ENCODE measurements at regions not wholly inside any gene's neighbourhood (a gene's known extent, or its start where the extent isn't known, plus 50 kb on each side); places are given as distances from the start of the nearest gene placed in this dataset.

DNA sequence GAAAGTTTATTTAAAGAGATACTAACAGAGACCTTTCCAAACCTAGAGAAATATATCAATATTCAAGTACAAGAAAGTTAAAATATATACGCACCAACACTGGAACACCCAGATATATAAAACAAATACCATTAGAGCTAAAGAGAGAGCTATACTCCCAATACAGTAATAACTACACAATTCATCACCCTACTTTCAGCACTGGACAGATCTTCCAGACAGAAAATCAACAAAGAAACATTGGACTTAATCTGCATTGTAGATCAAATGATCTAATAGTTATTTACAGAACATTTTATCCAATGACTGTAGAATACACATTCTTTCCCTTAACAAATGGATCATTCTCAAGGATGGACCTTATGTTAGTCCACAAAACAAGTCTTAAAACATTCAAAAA lies 311.9 kb downstream of the METTL15 start:
- no peak for DNase-seq (ENCODE audit: extremely low read depth, low read depth)
- TF ChIP-seq, protein P1, sequence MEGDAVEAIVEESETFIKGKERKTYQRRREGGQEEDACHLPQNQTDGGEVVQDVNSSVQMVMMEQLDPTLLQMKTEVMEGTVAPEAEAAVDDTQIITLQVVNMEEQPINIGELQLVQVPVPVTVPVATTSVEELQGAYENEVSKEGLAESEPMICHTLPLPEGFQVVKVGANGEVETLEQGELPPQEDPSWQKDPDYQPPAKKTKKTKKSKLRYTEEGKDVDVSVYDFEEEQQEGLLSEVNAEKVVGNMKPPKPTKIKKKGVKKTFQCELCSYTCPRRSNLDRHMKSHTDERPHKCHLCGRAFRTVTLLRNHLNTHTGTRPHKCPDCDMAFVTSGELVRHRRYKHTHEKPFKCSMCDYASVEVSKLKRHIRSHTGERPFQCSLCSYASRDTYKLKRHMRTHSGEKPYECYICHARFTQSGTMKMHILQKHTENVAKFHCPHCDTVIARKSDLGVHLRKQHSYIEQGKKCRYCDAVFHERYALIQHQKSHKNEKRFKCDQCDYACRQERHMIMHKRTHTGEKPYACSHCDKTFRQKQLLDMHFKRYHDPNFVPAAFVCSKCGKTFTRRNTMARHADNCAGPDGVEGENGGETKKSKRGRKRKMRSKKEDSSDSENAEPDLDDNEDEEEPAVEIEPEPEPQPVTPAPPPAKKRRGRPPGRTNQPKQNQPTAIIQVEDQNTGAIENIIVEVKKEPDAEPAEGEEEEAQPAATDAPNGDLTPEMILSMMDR (IDR thresholded peaks at IDR 0.05; ENCODE audit: low read depth, low read length, missing control alignments) = no peak

DNA sequence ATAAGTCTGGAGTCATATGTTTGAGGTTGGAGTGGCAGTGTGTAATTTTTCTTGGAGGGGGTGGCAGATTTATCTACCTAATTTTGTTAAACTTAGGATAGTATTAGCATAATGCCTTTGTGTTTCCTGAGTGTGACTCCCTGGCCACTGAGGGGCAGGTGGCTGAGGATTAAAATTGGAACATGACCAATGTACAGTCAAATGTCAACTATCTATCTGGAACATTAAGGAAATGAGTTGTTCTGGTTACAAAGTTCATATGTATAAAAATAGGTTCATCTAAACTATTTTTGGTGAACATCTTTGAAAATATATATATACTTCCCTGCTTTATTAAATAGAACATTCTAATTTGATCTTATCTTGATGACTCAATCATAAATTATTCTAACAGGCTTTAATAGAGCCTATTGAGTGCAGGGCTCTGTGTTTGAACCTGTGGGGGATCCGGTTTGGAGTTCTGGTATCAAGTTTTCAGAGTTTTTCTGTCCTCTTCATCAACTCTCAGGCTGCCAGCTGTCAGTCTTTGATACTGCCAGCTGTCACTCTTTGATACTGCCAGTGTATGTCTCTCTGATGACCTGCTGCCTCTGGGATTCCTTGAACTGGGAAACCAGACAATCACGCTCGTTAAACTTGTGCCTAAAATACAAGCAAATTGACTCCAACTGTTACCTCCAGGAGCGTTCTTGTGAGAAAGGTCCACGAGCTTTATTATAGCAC lies 309.6 kb downstream of the METTL15 start:
- TF ChIP-seq, protein P1 (IDR thresholded peaks at IDR 0.05; ENCODE audit: low read depth, low read length, missing control alignments) = no peak
- no peak for DNase-seq (ENCODE audit: extremely low read depth, low read depth)

More for the DNA sequence above, 311.9 kb downstream of the METTL15 start:
- H3K4me3 ChIP-seq (replicated peaks; ENCODE audit: low read depth, low read length) = no peak overlapping the region

DNA sequence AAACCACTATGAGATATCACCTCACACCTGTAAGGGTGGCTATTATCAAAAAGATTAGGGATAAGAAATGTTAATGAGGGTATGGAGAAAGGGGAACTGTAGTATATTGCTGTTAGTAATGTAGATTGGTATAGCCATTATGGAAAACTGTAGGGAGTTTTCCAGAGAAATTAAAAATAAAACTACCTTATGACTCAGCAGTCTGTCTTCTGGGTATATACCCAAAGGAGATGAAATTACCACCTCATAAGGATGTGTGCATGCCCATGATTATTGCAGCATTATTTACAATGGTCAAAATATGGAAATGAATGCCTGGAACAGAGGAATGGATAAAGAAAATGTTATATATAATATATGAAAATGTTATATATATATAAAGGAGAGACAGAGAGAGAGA lies 303.8 kb downstream of the METTL15 start:
- no peak overlapping the region for H3K4me3 ChIP-seq (replicated peaks; ENCODE audit: low read depth, low read length)
- no peak for DNase-seq (ENCODE audit: extremely low read depth, low read depth)
- TF ChIP-seq, protein P1 (IDR thresholded peaks at IDR 0.05; ENCODE audit: low read depth, low read length, missing control alignments) = no peak

More for the DNA sequence above, 309.6 kb downstream of the METTL15 start:
- no peak overlapping the region for H3K4me3 ChIP-seq (replicated peaks; ENCODE audit: low read depth, low read length)

DNA sequence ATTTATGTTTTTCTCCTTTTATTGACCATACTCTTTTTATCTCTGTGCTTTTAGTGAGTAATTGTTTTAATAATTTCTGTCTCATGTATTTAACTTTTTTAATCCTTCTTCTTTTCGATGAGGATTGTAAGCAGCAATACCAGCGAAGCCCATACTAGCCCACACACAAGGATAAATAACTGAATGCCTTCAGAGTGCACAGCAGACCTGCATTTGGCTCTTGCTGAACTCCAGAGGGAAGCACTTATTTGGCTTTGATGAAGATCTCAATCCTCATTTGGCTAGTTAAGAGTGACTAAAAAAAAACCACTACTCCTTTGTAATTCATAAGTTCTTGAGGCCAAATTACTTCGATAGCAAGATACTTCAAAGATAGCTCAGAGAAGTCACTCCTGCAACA lies 293.3 kb downstream of the METTL15 start:
- DNase-seq (ENCODE audit: extremely low read depth, low read depth) = no peak
- TF ChIP-seq, protein P1 (IDR thresholded peaks at IDR 0.05; ENCODE audit: low read depth, low read length, missing control alignments) = no peak
- H3K4me3 ChIP-seq (replicated peaks; ENCODE audit: low read depth, low read length) = no peak overlapping the region

DNA sequence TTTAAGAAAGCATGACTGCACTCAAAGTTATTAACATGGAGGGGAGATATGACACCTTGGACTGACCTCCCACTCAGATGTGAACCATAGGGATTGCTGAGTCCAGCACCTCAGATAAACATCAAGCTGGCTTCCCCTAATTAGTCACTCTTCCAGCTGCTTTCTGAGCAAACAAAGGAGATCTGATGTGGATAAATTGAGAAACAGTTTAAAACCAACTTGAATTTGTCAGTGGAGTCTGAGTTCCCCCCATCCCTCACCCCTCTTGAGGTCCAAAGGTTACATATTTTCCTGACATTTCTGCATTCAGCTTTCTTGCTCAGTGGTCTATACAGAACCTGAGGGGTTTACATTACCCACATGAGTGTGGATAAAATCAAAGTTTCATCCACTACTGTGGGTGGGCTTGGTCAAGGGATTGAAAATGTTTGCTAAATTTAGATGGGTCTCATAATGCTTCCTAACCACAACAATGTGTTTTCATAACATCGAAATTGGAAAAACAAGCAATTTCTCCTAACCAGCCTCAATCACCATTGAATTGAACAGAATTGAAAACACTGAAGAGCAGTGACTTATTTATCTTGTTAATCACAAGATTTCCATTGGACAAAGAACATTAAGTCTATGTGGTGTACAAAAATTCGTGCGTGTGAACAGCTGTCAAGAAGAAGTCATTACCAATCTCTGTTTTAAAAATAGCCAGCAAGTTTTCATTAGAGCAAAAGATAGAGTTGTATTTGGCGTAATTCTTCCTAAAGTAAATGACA lies 292.3 kb downstream of the METTL15 start:
- no peak overlapping the region for H3K4me3 ChIP-seq (replicated peaks; ENCODE audit: low read depth, low read length)
- DNase-seq (ENCODE audit: extremely low read depth, low read depth) = no peak
- TF ChIP-seq, protein P1 (IDR thresholded peaks at IDR 0.05; ENCODE audit: low read depth, low read length, missing control alignments) = no peak

DNA sequence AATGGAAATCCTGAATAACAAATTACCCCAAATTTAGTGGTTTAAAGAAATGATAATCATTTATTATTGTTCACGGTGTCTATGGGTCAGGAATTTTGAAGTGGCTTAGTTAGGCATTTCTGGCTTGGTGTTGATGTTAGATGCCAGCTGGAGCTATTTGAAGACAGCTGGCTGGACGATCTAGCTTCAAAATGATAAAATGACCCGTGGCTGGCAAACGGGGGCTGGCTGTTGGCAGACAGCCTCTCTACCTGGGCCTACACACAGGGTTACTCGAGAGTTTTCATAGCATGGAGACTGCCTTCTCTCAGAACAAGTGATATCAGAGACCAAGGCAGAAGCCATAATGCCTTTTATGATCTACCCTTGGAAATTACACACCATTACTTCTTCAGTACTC lies 285.2 kb downstream of the METTL15 start:
- no peak for DNase-seq (ENCODE audit: extremely low read depth, low read depth)
- no peak overlapping the region for H3K4me3 ChIP-seq (replicated peaks; ENCODE audit: low read depth, low read length)
- TF ChIP-seq, protein P1 (IDR thresholded peaks at IDR 0.05; ENCODE audit: low read depth, low read length, missing control alignments) = no peak
